GM23338 (cell line): ENCODE measurements at regions not wholly inside any gene's neighbourhood (a gene's known extent, or its start where the extent isn't known, plus 50 kb on each side); places are given as distances from the start of the nearest gene placed in this dataset.
A peak's percentile ranks its signal among the peaks of the same experiment; 100 is the strongest.

Experiments used
- ATAC-seq: fragments of 200-7000 bp; cut with Tn5 transposase; 3 replicates; pipeline ENCODE4 v1.9.1; 2020
- DNase-seq: peaks from one replicate; pipeline ENCODE4 v3.0.0-alpha.2; 2015; ENCODE audit warnings: low spot score
- H2AFZ ChIP-seq: fragments of 200-600 bp; sonication (generic); 2 replicates; pipeline ENCODE4 v1.8.0; 2016; ENCODE audit warnings: antibody characterized with exemption, mild to moderate bottlenecking, moderate library complexity
- H3F3A ChIP-seq: fragments of 200-600 bp; sonication (generic); replicated peaks from 2 replicates; pipeline ENCODE4 v1.8.0; 2017; ENCODE audit warnings: antibody characterized with exemption, mixed run types, low read depth
- H3K27ac ChIP-seq: fragments of 200-600 bp; sonication (generic); 2 replicates; pipeline ENCODE4 v1.6.1; 2016; ENCODE audit warnings: low read depth
- H3K27me3 ChIP-seq: fragments of 200-600 bp; sonication (generic); 2 replicates; pipeline ENCODE4 v1.8.0; 2016; ENCODE audit warnings: mild to moderate bottlenecking, mixed run types, moderate library complexity; ENCODE audit not compliant: insufficient read depth
- H3K36me3 ChIP-seq: fragments of 200-600 bp; sonication (generic); 2 replicates; pipeline ENCODE4 v1.8.0; 2016; ENCODE audit warnings: mild to moderate bottlenecking; ENCODE audit not compliant: insufficient read depth
- H3K4me1 ChIP-seq: fragments of 200-600 bp; sonication (generic); 2 replicates; pipeline ENCODE4 v1.8.0; 2016; ENCODE audit warnings: mild to moderate bottlenecking, moderate library complexity; ENCODE audit not compliant: insufficient read depth
- H3K4me2 ChIP-seq: fragments of 200-600 bp; sonication (generic); 2 replicates; pipeline ENCODE4 v1.7.1; 2017; ENCODE audit warnings: mixed run types
- H3K4me3 ChIP-seq: fragments of 200-600 bp; sonication (generic); 2 replicates; pipeline ENCODE4 v1.6.1; 2016; ENCODE audit warnings: mixed run types
- H3K79me2 ChIP-seq: fragments of 200-600 bp; sonication (generic); replicated peaks from 2 replicates; pipeline ENCODE4 v1.8.0; 2017; ENCODE audit warnings: mild to moderate bottlenecking; ENCODE audit not compliant: insufficient read depth
- H3K9me2 ChIP-seq: fragments of 200-600 bp; sonication (generic); 2 replicates; pipeline ENCODE4 v1.8.0; 2017; ENCODE audit not compliant: insufficient read depth
- H4K20me1 ChIP-seq: fragments of 200-600 bp; sonication (generic); replicated peaks from 2 replicates; pipeline ENCODE4 v1.8.0; 2017; ENCODE audit warnings: mild to moderate bottlenecking; ENCODE audit not compliant: insufficient read depth
- H3K27ac Mint-ChIP-seq: 2 replicates; pipeline ENCODE4 v1.8.0; 2020; ENCODE audit warnings: inconsistent platforms, mild to moderate bottlenecking, moderate library complexity, mixed read lengths
- H3K27me3 Mint-ChIP-seq: 3 replicates; pipeline ENCODE4 v1.8.0; 2022; ENCODE audit warnings: low read depth, mild to moderate bottlenecking, moderate library complexity, mixed read lengths, inconsistent platforms; ENCODE audit not compliant: insufficient read depth, poor library complexity
- H3K36me3 Mint-ChIP-seq: 3 replicates; pipeline ENCODE4 v1.8.0; 2021; ENCODE audit warnings: low read depth, mild to moderate bottlenecking, inconsistent platforms, moderate library complexity, mixed read lengths
- H3K4me1 Mint-ChIP-seq: 3 replicates; pipeline ENCODE4 v1.8.0; 2020; ENCODE audit warnings: mild to moderate bottlenecking, inconsistent platforms, mixed read lengths
- H3K4me3 Mint-ChIP-seq: 3 replicates; pipeline ENCODE4 v1.8.0; 2021; ENCODE audit warnings: moderate library complexity, mild to moderate bottlenecking, inconsistent platforms, mixed read lengths
- H3K9me3 Mint-ChIP-seq: 3 replicates; pipeline ENCODE4 v1.8.0; 2020; ENCODE audit warnings: moderate library complexity, mild to moderate bottlenecking, inconsistent platforms, mixed read lengths
- CREB1 ChIP-seq: fragments of 250-450 bp; sonication (Bioruptor Pico); IDR thresholded peaks from 2 replicates; pipeline ENCODE4 v1.5.0; 2020; ENCODE audit warnings: low read depth, mild to moderate bottlenecking, moderate library complexity
- CTCF ChIP-seq, 2 experiments: fragments of 200-600 bp in 1 of 2; sonication (generic) in 1 of 2; conservative IDR thresholded peaks; 2 replicates each; pipeline versions ENCODE4 v1.5.1 to v1.6.1; 2016 to 2017; ENCODE audit warnings: antibody characterized with exemption in 2 of 2, low read depth in 2 of 2, mild to moderate bottlenecking in 2 of 2, moderate library complexity in 1 of 2
- JUNB ChIP-seq: IDR thresholded peaks from one replicate; pipeline ENCODE4 v1.6.1; 2016; ENCODE audit warnings: antibody characterized with exemption; ENCODE audit not compliant: unreplicated experiment
- REST ChIP-seq: IDR thresholded peaks from one replicate; pipeline ENCODE4 v1.6.1; 2018; ENCODE audit warnings: antibody characterized with exemption; ENCODE audit not compliant: unreplicated experiment
- ZNF114 ChIP-seq: fragments of 250-450 bp; sonication (Bioruptor Pico); IDR thresholded peaks from 2 replicates; pipeline ENCODE4 v1.5.0; 2020; ENCODE audit warnings: mild to moderate bottlenecking, moderate library complexity

- peaks cover 21% of the 10 kb centered on the region for H3K9me3 Mint-ChIP-seq
- H3K36me3 Mint-ChIP-seq, result peaks cover 12% of the 10 kb centered on the region; the same call in 2 of the 3 replicates
- peak; percentile 83 for DNase-seq
Observed at GRCh38 chr7:130865408-130866236, 131.6 kb upstream of the KLF14 start.

More at GRCh38 chr7:130865408-130866236, 131.6 kb upstream of the KLF14 start:
- Mint-ChIP-seq H3K4me3 (no peak overlapping the region), H3K27me3 (no peaks in the 10 kb centered on the region), H3K27ac (peak overlapping the region; percentile 29; the same call in 1 of the 2 replicates), H3K4me1 (peaks cover 3% of the 10 kb centered on the region; the same call in 1 of the 3 replicates)
- Histone ChIP-seq H3K4me2 (no peak overlapping the region), H3F3A (no peaks in the 10 kb centered on the region), H3K36me3 (no peaks in the 10 kb centered on the region), H3K27ac (no peak overlapping the region), H3K9me2 (peaks cover 5% of the 10 kb centered on the region; the same call in 1 of the 2 replicates), H3K79me2 (no peaks in the 10 kb centered on the region), H4K20me1 (peaks cover 6% of the 10 kb centered on the region; the same call in 1 of the 2 replicates), H3K27me3 (no peaks in the 10 kb centered on the region), H2AFZ (no peak overlapping the region), H3K4me3 (no peak overlapping the region), H3K4me1 (no peaks in the 10 kb centered on the region)
- peak; percentile 86 for TF ChIP-seq REST
- peak; percentile 68 for TF ChIP-seq CREB1 (CRISPR knock-in tag)
- TF ChIP-seq JUNB, result no peak
- TF ChIP-seq ZNF114 (CRISPR knock-in tag), result no peak
- TF ChIP-seq CTCF (conservative IDR thresholded peaks at IDR 0.05; ENCODE audit: low read depth in 2 of 2), result peak in 1 of 2 experiments; percentile 25; a peak in 1 of 4 replicates
- peak; percentile 86 for ATAC-seq
